Endothelial cell of umbilical vein (primary cell): ENCODE measurements at regions not wholly inside any gene's neighbourhood (a gene's known extent, or its start where the extent isn't known, plus 50 kb on each side); places are given as distances from the start of the nearest gene placed in this dataset.

ENCODE experiments used
- JUN ChIP-seq: IDR thresholded peaks from 2 replicates; pipeline ENCODE4 v1.6.1; 2011; ENCODE audit warnings: borderline replicate concordance, low read depth; ENCODE audit not compliant: insufficient read length, insufficient read depth
- MAX ChIP-seq: IDR thresholded peaks from 2 replicates; pipeline ENCODE4 v1.6.1; 2011; ENCODE audit not compliant: insufficient read depth, insufficient read length
- POLR2A ChIP-seq: IDR thresholded peaks from 2 replicates; pipeline ENCODE4 v1.6.1; 2012; ENCODE audit warnings: low read depth, mild to moderate bottlenecking, control low read depth, low read length
- POLR2AphosphoS5 ChIP-seq: IDR thresholded peaks from 2 replicates; pipeline ENCODE4 v1.6.1; 2012; ENCODE audit warnings: low read depth, mild to moderate bottlenecking, control low read depth, low read length, moderate library complexity; ENCODE audit not compliant: insufficient read depth
- TF ChIP-seq, protein P1 (sequence below), 2 donors: IDR thresholded peaks; 1 replicate in 1 of 2; 2 replicates in 1 of 2; pipeline ENCODE4 v1.5.1; 2011; ENCODE audit warnings: low read length in 2 of 2, mild to moderate bottlenecking in 2 of 2, moderate library complexity in 2 of 2, control low read depth in 1 of 2, inconsistent platforms in 1 of 2, low read depth in 1 of 2; ENCODE audit not compliant: insufficient read depth in 1 of 2; ENCODE audit errors: extremely low read depth in 1 of 2

- TF ChIP-seq POLR2A (no peak), MAX (no peak), POLR2AphosphoS5 (no peak), JUN (no peak)
- TF ChIP-seq, protein P1, sequence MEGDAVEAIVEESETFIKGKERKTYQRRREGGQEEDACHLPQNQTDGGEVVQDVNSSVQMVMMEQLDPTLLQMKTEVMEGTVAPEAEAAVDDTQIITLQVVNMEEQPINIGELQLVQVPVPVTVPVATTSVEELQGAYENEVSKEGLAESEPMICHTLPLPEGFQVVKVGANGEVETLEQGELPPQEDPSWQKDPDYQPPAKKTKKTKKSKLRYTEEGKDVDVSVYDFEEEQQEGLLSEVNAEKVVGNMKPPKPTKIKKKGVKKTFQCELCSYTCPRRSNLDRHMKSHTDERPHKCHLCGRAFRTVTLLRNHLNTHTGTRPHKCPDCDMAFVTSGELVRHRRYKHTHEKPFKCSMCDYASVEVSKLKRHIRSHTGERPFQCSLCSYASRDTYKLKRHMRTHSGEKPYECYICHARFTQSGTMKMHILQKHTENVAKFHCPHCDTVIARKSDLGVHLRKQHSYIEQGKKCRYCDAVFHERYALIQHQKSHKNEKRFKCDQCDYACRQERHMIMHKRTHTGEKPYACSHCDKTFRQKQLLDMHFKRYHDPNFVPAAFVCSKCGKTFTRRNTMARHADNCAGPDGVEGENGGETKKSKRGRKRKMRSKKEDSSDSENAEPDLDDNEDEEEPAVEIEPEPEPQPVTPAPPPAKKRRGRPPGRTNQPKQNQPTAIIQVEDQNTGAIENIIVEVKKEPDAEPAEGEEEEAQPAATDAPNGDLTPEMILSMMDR (IDR thresholded peaks at IDR 0.05; ENCODE audit: extremely low read depth in 1 of 2, insufficient read depth in 1 of 2, low read depth in 1 of 2, low read length in 2 of 2) = no peak
These were observed 335.4 kb upstream of the PFKP start for GRCh38 chr10:2731940-2732339.
